A172 (cell line): ENCODE measurements at regions not wholly inside any gene's neighbourhood (a gene's known extent, or its start where the extent isn't known, plus 50 kb on each side); places are given as distances from the start of the nearest gene placed in this dataset.
A peak's percentile ranks its signal among the peaks of the same experiment; 100 is the strongest.

Experiments used
- DNase-seq: peaks from one replicate; pipeline ENCODE4 v3.0.0-alpha.2; 2015; ENCODE audit warnings: low spot score

- DNase-seq, result peak; percentile 81
These were observed 529.2 kb upstream of the NBEA start for GRCh38 chr13:34412817-34413375.

- peak; percentile 14 for DNase-seq
These were observed 528.4 kb upstream of the NBEA start for GRCh38 chr13:34413538-34414210.

- no peak for DNase-seq
These were observed 527.5 kb upstream of the NBEA start for GRCh38 chr13:34414616-34415015.

- no peak for DNase-seq
These were observed 525.1 kb upstream of the NBEA start for GRCh38 chr13:34416971-34417380.

- DNase-seq, result no peak
These were observed 524.2 kb upstream of the NBEA start for GRCh38 chr13:34417896-34418295.

GRCh38 chr13:34419025-34419424 is 523.0 kb upstream of the NBEA start:
- DNase-seq, result no peak

- DNase-seq, result no peak
These were observed 522.3 kb upstream of the NBEA start for GRCh38 chr13:34419755-34420154.

- DNase-seq, result no peak
These were observed 521.2 kb upstream of the NBEA start for GRCh38 chr13:34420702-34421346.

- DNase-seq, result no peak
These were observed 520.7 kb upstream of the NBEA start for GRCh38 chr13:34421347-34421719.

GRCh38 chr13:34421858-34422475 is 520.1 kb upstream of the NBEA start:
- DNase-seq, result no peak

- DNase-seq, result no peak
These were observed 519.1 kb upstream of the NBEA start for GRCh38 chr13:34422956-34423355.

GRCh38 chr13:34425327-34425949 is 516.6 kb upstream of the NBEA start:
- no peak for DNase-seq

- no peak for DNase-seq
These were observed 513.2 kb upstream of the NBEA start for GRCh38 chr13:34428911-34429310.

GRCh38 chr13:34430294-34430693 is 511.8 kb upstream of the NBEA start:
- peak; percentile 41 for DNase-seq

GRCh38 chr13:34431827-34432581 is 510.1 kb upstream of the NBEA start:
- no peak for DNase-seq

GRCh38 chr13:34435338-34435737 is 506.7 kb upstream of the NBEA start:
- DNase-seq, result peak; percentile 76

GRCh38 chr13:34437873-34438272 is 504.2 kb upstream of the NBEA start:
- DNase-seq, result no peak

GRCh38 chr13:34452831-34453230 is 489.2 kb upstream of the NBEA start:
- DNase-seq, result no peak

- no peak for DNase-seq
These were observed 483.0 kb upstream of the NBEA start for GRCh38 chr13:34458756-34459715.

- DNase-seq, result peak; percentile 13
These were observed 482.2 kb upstream of the NBEA start for GRCh38 chr13:34459856-34460255.

GRCh38 chr13:34462843-34463242 is 479.2 kb upstream of the NBEA start:
- peak; percentile 85 for DNase-seq
